ENCODE measurements at regions not wholly inside any gene's neighbourhood (a gene's known extent, or its start where the extent isn't known, plus 50 kb on each side); places are given as distances from the start of the nearest gene placed in this dataset.
A peak's percentile ranks its signal among the peaks of the same experiment; 100 is the strongest.
"Not testable (repeated sequence)": the region's sequence is repeated elsewhere in the genome, so short reads cannot be mapped to it uniquely, and the experiment has no call there.

DNA sequence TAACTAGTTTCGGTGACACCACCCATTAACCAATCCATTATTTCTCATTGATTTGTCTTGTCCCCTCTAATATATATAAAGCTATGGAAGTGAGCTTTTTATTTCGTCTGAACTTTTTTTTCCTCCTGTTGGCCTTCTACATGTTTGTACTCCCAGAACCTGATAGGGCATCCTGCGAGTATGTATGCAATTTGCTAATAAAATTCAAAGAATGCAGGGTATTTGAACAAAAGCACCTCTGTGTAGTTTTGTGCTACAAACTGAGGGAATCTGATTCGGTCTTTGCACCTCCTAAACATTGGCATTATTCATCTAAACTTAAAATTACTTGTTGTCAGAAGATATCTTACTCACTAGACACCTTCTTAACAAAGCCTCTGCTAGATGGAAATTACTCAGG, 242.9 kb upstream of the TMEFF2 start:
- DNase-seq (ENCODE audit: low read depth), result no peak

GRCh38 chr2:192424243-192424642, 229.5 kb upstream of the TMEFF2 start:
- DNase-seq (ENCODE audit: low read depth), result no peak

DNA sequence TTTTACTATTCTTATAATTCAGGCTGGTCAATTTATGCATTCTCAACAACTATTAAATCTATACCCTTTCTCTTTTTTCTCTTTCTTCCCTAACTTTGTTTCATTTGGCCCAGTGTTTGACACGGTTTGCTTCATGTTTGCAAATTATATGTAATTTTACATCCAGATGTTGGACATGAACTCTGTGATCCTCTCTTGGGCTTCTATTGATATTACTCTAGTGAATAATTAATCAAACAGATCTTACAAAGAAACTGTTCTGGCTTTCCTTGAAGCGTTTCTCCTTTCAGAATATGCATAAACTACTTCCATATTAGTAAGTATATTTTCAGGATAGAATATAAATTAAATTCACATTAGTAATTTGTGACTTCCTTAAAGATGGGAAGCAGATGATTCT, 225.1 kb upstream of the TMEFF2 start:
- no peak for DNase-seq (ENCODE audit: low read depth)

GRCh38 chr2:192416060-192416459, 221.3 kb upstream of the TMEFF2 start:
- no peak for DNase-seq (ENCODE audit: low read depth)

- DNase-seq (ENCODE audit: low read depth), result no peak
Measured at GRCh38 chr2:192414794-192415193, 220.1 kb upstream of the TMEFF2 start.

GRCh38 chr2:192413812-192414681, 219.3 kb upstream of the TMEFF2 start:
- no peak for DNase-seq (ENCODE audit: low read depth)

- DNase-seq (ENCODE audit: low read depth), result not testable (repeated sequence)
Measured at GRCh38 chr2:192412866-192413265, 218.1 kb upstream of the TMEFF2 start.

DNA sequence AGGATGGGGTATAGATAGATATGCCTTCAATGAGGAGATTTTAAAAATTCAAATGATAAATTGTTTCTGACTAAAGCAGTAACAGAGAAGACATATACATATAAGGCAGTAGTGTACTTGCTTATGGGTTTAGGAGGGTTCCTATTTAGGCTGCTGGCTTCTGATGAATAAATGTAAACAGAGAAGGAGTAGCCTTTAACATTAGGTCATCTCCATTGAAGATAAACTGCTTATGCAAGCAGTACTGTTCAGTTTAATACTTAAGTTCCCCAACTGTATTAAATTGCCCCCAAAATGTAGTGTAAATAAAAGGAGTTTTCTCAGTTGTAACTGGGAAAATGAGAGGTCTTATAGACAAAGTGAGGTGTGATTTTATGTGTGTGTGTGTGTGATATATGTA, 217.7 kb upstream of the TMEFF2 start:
- no peak for DNase-seq (ENCODE audit: low read depth)

DNA sequence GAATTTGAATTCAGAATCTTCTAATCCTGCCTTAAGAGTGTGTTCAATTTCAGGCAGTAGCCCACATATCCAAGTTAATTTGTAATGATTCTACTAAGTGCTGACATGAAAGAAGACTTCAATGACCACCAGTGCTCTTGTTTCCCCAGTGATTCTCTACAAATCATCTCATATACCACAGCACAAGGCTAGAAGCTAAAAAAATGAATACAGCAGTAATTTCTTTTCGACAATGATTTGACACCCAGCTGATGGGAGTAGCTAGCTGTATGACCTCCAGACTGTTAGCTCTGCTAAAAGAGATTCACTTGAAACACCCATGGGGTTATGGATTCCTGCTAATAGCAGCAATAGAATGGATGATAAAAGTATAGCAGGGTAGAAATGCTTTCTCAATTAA, 217.0 kb upstream of the TMEFF2 start:
- DNase-seq (ENCODE audit: low read depth), result no peak

GRCh38 chr2:192410319-192410718, 215.6 kb upstream of the TMEFF2 start:
- no peak for DNase-seq (ENCODE audit: low read depth)

- DNase-seq (ENCODE audit: low read depth), result no peak
Measured at GRCh38 chr2:192407692-192408091, 213.0 kb upstream of the TMEFF2 start.

DNA sequence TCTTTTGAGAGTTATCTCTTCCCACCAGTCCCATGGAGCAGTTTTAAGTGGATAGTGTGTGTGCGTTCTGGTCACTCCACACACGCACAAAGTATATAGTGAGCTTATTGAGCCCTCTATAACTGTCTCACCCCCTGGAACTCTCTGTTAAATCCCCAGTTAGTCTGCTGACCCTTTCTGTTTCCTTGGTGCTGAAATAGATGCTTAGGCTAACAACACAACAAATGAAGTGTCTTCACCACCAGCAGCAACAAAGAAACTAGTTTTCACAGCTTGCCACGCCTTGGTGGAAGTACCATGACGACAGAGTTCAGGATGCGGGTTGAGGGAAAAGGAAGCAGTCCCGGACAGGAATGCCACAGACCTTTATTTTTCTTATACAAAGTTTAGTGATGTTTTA, 203.5 kb upstream of the TMEFF2 start:
- peak; percentile 14 for DNase-seq (ENCODE audit: low read depth)

DNA sequence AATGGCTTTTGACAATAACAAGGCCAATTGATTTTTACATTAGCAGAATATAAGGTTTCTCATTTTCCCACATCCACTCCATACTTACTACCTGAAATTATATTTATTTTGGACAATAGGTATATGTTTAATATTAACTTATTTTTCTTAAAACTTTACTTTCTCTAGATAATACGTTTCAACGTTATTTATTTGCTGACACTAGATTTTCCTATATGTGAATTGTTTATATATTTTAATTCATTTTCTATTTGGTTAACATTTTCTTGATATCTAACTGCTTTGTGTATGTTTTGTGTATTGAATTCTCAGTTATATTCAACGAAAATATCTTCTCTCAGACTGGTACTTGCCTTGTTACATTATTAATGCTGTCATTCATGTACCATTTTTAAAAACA, 199.9 kb upstream of the TMEFF2 start:
- DNase-seq (ENCODE audit: low read depth), result no peak

- no peak for DNase-seq (ENCODE audit: low read depth)
Measured at GRCh38 chr2:192391041-192391440, 196.3 kb upstream of the TMEFF2 start.

DNA sequence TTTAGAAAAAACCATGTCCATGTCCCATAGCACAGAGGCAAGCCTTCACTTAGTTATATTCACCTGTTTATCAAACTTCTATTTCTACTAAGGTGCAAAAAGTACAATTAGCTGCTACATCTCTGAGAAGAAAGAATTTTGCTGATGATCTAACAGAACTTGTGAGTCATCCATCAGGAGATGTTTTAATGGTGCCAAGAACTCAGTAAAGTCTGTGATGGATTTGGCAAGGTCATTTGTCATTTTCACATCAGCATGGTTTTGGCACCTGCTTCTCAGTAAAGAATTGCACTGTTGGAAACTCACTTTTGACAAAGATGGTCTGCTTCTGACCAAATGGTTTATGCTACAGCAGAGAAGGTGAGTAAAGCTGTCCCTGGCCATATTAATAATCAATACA, 195.7 kb upstream of the TMEFF2 start:
- DNase-seq (ENCODE audit: low read depth), result no peak

- not testable (repeated sequence) for DNase-seq (ENCODE audit: low read depth)
Measured at GRCh38 chr2:192384191-192384590, 189.5 kb upstream of the TMEFF2 start.

DNA sequence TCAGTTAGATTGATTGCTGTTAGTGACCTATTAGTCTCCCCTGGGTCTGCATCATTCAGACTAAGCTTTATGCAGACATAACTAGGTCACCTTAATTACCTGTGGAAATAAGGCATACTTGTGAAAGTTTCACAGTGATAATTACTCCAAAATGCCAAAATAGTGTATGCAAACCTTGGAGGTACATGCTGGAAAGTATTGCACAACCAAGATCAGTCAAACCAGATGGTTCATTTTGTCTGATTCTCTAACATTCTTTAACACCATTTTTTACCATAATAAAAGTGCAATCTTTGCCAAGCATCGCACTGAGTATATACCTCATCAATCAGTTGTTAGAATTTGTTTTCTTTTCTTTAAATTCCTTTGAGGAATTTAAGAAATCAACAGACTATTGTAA, 186.3 kb upstream of the TMEFF2 start:
- DNase-seq (ENCODE audit: low read depth), result no peak

GRCh38 chr2:192379736-192380135, 185.0 kb upstream of the TMEFF2 start:
- no peak for DNase-seq (ENCODE audit: low read depth)

DNA sequence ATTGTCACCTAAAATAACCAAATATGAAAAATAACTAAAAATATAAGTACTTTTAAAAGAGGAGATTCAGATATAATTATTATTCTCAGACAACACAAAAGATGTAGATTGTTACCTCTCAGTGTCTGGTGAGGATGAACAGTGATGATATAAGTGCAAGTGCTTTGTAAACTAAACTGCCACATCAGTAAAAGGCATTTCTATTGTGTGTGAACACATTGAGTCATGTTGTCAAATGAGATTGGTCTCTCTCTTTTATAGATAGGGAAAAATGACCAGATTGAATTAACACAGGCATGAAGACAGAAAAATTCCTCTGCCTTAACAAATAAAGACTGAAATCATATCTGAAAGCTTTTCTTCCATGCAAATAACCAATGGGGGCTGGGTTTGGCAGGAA, 182.4 kb upstream of the TMEFF2 start:
- no peak for DNase-seq (ENCODE audit: low read depth)

DNA sequence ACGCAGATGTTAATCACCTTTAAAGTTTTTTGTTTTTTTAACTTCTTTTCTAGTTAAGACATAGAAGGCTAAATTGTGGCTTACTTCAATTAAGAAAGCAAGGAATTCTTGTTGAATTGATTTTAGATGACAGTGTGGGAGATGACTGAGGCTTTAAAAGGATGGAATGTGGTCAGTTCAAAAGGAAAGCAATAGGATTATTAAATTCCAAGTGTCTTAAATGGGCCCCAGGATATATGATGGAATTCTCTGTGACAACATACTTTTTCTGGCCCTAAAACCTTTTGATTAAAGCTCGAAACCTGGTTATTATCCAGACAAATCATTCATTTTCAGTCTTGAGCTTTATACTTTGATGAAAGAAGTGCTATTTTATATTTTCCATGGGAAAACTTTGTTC, 179.0 kb upstream of the TMEFF2 start:
- no peak for DNase-seq (ENCODE audit: low read depth)

DNA sequence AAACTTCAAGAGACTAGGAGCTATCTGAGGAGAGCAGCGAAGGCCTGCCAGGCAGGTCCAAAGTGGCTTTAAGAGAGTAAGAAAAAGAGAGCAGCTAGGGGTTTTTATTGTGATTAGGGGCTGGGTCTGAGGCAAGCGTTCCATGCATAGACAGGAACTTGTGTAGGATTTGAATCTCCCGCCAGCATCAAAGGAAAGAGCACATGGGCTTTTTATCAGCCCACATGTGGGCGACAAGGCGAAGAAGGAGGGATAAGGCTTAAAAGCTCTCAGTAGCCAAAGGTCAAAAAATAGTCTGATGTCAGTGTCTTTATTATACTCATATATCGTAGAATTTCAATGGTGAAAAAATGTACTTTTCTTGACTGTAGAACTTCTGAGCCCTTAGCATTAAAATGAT, 178.5 kb upstream of the TMEFF2 start:
- no peak for DNase-seq (ENCODE audit: low read depth)

GRCh38 chr2:192369969-192370368, 175.2 kb upstream of the TMEFF2 start:
- no peak for DNase-seq (ENCODE audit: low read depth)

DNA sequence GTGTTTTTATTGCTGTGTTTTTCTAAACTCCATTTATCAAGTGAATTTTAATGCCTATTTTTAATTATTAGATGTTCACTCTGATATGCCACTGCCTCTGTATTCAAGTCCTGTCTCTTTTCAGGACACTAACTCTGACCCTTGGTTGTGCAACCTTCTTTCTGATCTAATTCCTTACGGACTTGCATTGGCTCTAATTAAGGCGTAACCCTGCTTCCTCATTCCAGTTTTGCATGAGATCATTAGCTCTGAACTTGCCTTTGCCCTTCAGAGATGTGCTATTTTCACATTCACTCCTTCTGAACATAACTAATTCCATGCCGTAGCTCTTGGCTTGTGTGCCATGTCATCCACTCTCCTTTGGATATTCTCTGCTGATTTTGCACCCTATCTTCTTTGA, 162.5 kb upstream of the TMEFF2 start:
- no peak for DNase-seq (ENCODE audit: low read depth)
